ENCODE measurements at regions not wholly inside any gene's neighbourhood (a gene's known extent, or its start where the extent isn't known, plus 50 kb on each side); places are given as distances from the start of the nearest gene placed in this dataset.

GRCh38 chr2:128925631-128926030 lies 607.0 kb upstream of the HS6ST1 start:
- intact Hi-C loops (cut with DNase I), result no loop called here
- Histone ChIP-seq H3K36me3 (replicated peaks in 1 of 2; ENCODE audit: insufficient read depth in 1 of 2, low read depth in 2 of 2) (no peaks in the 10 kb centered on the region), H3K27ac (no peak overlapping the region), H3K27me3 (no peaks in the 10 kb centered on the region), H3K4me1 (peaks cover 17% of the 10 kb centered on the region), H3K4me3 (no peak overlapping the region), H3K9me3 (no peaks in the 10 kb centered on the region)
- no peak for DNase-seq
- no peak for ATAC-seq
- TF ChIP-seq CTCF (IDR thresholded peaks at IDR 0.05) (no peak), POLR2A (IDR thresholded peaks at IDR 0.05) (no peak)

- DNase-seq, result no peak
- H3K4me1 ChIP-seq, result no peaks in the 10 kb centered on the region
- H3K27me3 ChIP-seq, result no peaks in the 10 kb centered on the region
- no peak for ATAC-seq
- H3K36me3 ChIP-seq (replicated peaks in 1 of 2; ENCODE audit: insufficient read depth in 1 of 2, low read depth in 2 of 2), result no peaks in the 10 kb centered on the region
- H3K27ac ChIP-seq, result no peak overlapping the region
- H3K9me3 ChIP-seq, result no peaks in the 10 kb centered on the region
- WGBS, 2 donors, result 100% methylated on average over 1 of the region's 1 CpG
- TF ChIP-seq POLR2A (IDR thresholded peaks at IDR 0.05) (no peak), CTCF (IDR thresholded peaks at IDR 0.05) (no peak)
- intact Hi-C loops (cut with DNase I), result no loop called here
- H3K4me3 ChIP-seq, result no peak overlapping the region
These were observed 611.4 kb upstream of the HS6ST1 start for GRCh38 chr2:128930101-128930500.

- no peak overlapping the region for H3K4me3 ChIP-seq
- DNase-seq (no peak), ATAC-seq (no peak)
- H3K4me1 ChIP-seq, result peaks cover 30% of the 10 kb centered on the region
- H3K27ac ChIP-seq, result no peak overlapping the region
- TF ChIP-seq CTCF (IDR thresholded peaks at IDR 0.05) (no peak), POLR2A (IDR thresholded peaks at IDR 0.05) (no peak)
- intact Hi-C loops (cut with DNase I), result no loop called here
- no peaks in the 10 kb centered on the region for H3K9me3 ChIP-seq
- 91 to 92% methylated on average over 12 of the region's 12 CpGs for WGBS, 2 donors
- no peaks in the 10 kb centered on the region for H3K36me3 ChIP-seq (replicated peaks in 1 of 2; ENCODE audit: insufficient read depth in 1 of 2, low read depth in 2 of 2)
- H3K27me3 ChIP-seq, result no peaks in the 10 kb centered on the region
These were observed 621.7 kb upstream of the HS6ST1 start for GRCh38 chr2:128940378-128940777.

- H3K4me3 ChIP-seq, result no peak overlapping the region
- DNase-seq (peak; percentile 80 to 91 (median 86)), ATAC-seq (peak; percentile 98)
- no peaks in the 10 kb centered on the region for H3K27me3 ChIP-seq
- intact Hi-C loops (cut with DNase I), result no loop called here
- no peak for TF ChIP-seq POLR2A (IDR thresholded peaks at IDR 0.05)
- no peak for TF ChIP-seq CTCF (IDR thresholded peaks at IDR 0.05)
- H3K27ac ChIP-seq, result peak overlapping the region; percentile 42 to 88 (median 77)
- H3K4me1 ChIP-seq, result peaks cover 30% of the 10 kb centered on the region
- no peaks in the 10 kb centered on the region for H3K36me3 ChIP-seq (replicated peaks in 1 of 2; ENCODE audit: insufficient read depth in 1 of 2, low read depth in 2 of 2)
- WGBS, 2 donors, result 10% methylated on average over 3 of the region's 3 CpGs
- H3K9me3 ChIP-seq, result no peaks in the 10 kb centered on the region
These were observed 623.1 kb upstream of the HS6ST1 start for GRCh38 chr2:128941751-128942150.

GRCh38 chr2:128949360-128949759 lies 630.7 kb upstream of the HS6ST1 start:
- intact Hi-C loops (cut with DNase I), result no loop called here
- no peaks in the 10 kb centered on the region for H3K36me3 ChIP-seq (replicated peaks in 1 of 2; ENCODE audit: insufficient read depth in 1 of 2, low read depth in 2 of 2)
- no peak overlapping the region for H3K27ac ChIP-seq
- ATAC-seq, result no peak
- TF ChIP-seq POLR2A (IDR thresholded peaks at IDR 0.05), result no peak
- no peak for TF ChIP-seq CTCF (IDR thresholded peaks at IDR 0.05)
- H3K4me1 ChIP-seq, result no peaks in the 10 kb centered on the region
- H3K4me3 ChIP-seq, result no peak overlapping the region
- DNase-seq, result no peak
- no peaks in the 10 kb centered on the region for H3K9me3 ChIP-seq
- 93 to 94% methylated on average over 5 of the region's 5 CpGs for WGBS, 2 donors
- H3K27me3 ChIP-seq, result no peaks in the 10 kb centered on the region
